Left colon (tissue), 2 donors: ENCODE measurements at regions not wholly inside any gene's neighbourhood (a gene's known extent, or its start where the extent isn't known, plus 50 kb on each side); places are given as distances from the start of the nearest gene placed in this dataset.
"Not testable (repeated sequence)": the region's sequence is repeated elsewhere in the genome, so short reads cannot be mapped to it uniquely, and the experiment has no call there.

Experiments used
- ATAC-seq: fragments of 200-7000 bp; cut with Tn5 transposase; one replicate; pipeline ENCODE4 v1.9.1; 2020; ENCODE audit warnings: mild to moderate bottlenecking, moderate library complexity
- DNase-seq, 2 donors: peaks; one replicate each; pipeline ENCODE4 v3.0.0-alpha.2; 2020
- intact Hi-C, 2 donors: fragments of 100-400 bp; cut with DNase I in 1 of 2; cut with micrococcal nuclease in 1 of 2; formaldehyde crosslinking; loops; one replicate each; pipeline versions ENCODE4 v1.11.2 to v1.14.0; 2022; cut with DNase I, micrococcal nuclease
- donor health status: DM: no; HTN: no; CAD: no.
- donor health status: DM: yes; HTN: yes; CAD: no.

DNA sequence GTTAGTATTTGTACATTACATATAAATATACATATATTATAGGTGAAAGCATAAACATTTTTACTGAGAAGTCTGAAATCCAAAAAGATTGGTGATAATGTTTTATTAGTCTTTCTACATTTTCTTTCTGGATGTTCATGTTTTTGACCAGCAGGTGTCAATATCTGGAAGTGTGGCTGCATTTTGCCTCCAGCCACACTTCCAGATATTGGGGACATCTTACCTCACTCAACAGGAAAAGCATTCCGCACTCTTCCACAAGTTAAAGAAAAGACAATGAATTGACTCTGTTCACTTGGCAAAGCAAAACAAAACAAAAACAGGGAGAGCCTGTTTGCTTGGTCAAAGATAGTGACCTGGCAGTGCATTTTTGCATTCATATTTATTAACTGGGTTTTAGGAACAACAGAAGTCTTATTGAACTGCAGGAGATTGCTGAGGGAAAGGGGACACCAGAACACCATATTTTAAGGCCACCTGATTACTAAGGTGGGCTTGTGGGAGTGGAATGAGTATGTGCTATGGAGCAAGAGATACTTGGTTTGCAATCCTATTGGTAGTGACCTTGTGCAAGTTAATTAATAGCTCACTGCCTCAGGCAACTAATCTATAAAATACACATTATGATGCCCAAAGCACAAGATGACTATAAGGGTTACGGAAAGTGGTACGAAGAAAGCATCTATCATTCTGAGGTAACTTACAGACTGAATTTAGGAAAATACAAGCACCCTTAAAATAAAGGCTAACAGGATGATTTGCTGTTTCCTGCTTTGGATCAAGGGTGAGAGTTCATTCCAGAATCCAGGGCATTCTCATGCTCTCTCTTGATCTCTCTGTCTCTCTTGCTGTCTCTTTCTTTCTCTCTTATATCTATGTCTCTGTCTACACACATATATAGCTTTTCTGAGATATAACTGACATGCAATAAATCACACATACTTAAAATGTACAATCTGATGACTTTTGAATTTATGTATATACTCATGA lies 389.9 kb upstream of the EMCN start:
- DNase-seq = no peak
- ATAC-seq = no peak
- intact Hi-C loops = no loop called here

- DNase-seq (no peak), ATAC-seq (no peak)
- intact Hi-C loops = no loop called here
These were observed 389.2 kb upstream of the EMCN start for GRCh38 chr4:100906973-100907372.

DNA sequence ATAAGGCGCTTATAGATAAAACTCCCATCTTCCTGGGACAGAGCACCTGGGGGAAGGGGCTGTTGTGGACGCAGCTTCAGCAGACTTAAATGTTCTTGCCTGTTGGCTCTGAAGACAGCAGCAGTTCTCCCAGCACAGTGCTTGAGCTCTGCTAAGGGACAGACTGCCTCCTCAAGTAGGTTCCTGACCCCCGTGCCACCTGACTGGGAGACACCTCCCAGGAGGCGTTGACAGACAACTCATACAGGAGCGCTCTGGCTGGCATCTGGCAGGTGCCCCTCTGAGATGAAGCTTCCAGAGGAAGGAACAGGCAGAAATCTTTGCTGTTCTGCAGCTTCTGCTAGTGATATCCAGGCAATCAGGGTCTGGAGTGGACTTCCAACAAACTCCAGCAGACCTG lies 383.1 kb upstream of the EMCN start:
- ATAC-seq, intact Hi-C loops, DNase-seq: not testable (repeated sequence)

- intact Hi-C loops = no loop called here
- no peak for ATAC-seq
- no peak for DNase-seq
These were observed 382.3 kb upstream of the EMCN start for GRCh38 chr4:100900134-100900533.

DNA sequence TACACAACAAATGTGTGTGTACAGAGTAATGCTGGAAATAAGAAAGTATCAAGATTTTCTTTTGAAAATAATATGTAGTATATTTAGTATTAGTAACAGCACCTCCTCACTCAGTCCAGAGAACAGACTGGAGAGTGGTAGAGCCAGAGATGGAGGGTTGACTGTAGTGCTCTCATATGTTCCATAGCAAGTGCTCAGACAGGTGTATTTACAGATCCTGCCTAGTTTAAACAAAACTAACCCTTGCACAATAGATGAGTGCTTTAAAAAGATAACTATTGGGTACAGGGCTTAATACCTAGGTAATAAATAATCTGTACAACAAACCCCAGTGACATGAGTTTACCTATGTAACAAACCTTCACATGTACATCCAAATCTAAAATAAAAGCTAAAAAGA lies 381.0 kb upstream of the EMCN start:
- ATAC-seq (no peak), DNase-seq (no peak)
- intact Hi-C loops = no loop called here

DNA sequence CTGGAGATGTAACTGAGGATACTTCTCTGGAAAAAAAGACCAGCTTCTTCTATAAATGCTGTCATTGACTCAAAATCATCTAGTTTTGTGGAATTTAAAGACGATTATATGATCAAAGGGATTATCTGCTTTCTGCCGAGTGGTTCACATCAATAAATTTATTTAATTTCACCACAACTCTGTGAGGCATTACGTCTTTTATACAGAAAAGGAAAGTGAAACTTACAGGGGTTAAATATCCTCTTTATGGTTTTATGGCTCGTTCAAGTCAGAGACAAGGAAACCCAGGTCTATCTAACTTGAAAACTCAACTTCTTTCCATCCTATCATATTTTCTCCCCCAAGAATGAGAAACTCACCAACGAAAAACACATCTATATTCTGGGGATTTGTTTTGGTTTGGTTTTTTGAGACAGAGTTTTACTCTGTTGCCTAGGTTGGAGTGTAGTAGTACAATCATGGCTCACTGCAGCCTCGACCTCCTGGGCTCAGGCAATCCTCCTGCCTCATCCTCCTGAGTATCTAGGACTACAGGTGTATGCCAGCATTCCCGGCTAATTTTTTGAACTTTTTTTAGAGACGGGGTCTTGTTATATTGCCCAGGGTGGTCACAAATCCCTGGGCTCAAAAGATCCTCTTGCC lies 377.9 kb upstream of the EMCN start:
- ATAC-seq (peak; percentile 95), DNase-seq (no peak)
- intact Hi-C loops = no loop called here

GRCh38 chr4:100894339-100894870 lies 376.6 kb upstream of the EMCN start:
- intact Hi-C loops = no loop called here
- peak; percentile 92 for ATAC-seq
- DNase-seq = no peak

GRCh38 chr4:100891808-100892207 lies 374.0 kb upstream of the EMCN start:
- intact Hi-C loops = no loop called here
- ATAC-seq (no peak), DNase-seq (no peak)

DNA sequence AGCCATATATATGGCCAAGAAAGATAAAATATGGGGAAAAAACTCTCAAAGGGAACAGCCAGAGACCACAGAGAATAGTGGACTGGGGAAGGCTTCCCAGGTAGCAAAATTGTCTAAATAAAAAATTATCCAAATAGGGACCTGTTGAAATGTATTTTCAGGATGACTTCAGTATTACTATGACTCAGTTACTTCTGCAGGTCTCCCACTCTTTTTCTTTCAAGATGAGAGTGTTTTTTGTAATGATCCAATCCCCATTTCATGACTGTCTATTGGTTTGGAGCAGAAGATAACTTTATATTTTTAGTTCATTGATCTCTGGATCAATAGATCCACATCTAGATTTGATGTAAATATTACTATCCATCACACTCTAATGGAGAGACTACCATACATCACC lies 372.1 kb upstream of the EMCN start:
- intact Hi-C loops = no loop called here
- ATAC-seq (no peak), DNase-seq (no peak)

DNA sequence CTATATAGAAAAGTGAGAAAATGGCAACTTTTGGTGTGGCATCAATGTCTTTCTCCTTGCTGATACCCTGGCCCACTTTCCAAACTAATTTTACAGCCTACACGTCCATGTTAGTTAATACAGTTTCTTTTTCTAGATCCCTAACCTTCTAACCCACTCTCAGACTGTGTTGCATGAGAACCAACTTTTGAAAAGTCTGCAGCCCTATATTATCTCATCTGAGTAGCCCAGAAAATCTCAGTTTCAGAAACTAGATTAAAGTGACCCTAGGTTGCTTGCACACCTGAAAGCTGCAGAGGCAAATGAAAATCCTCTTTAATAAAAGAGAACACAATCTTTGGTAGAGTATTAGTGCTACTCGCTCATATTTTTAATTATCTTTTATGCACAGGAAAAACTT lies 371.6 kb upstream of the EMCN start:
- DNase-seq (no peak), ATAC-seq (no peak)
- intact Hi-C loops = no loop called here

DNA sequence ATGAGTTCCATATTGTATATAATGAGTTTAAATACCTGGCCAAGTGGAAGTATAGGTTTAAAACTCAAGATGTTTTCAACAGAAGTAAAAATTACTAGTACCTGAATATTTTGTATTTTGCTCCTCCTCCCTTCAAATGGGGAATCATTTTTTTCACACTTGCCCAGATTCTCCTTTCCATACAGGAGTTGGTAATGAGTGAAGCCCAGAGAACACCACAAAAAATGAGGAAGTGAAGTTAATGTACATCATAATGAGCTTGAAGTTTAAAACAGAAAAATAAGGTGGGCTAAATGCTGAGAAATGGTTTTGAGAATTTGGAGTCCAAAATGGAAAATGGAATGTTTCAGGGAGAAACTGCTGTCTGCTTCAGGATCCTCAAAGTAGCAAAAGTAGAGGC lies 364.8 kb upstream of the EMCN start:
- no peak for ATAC-seq
- intact Hi-C loops = no loop called here
- no peak for DNase-seq

- intact Hi-C loops = no loop called here
- no peak for ATAC-seq
- DNase-seq = no peak
These were observed 363.5 kb upstream of the EMCN start for GRCh38 chr4:100881283-100881682.

GRCh38 chr4:100880011-100880410 lies 362.2 kb upstream of the EMCN start:
- intact Hi-C loops = no loop called here
- no peak for ATAC-seq
- no peak for DNase-seq

GRCh38 chr4:100879471-100879870 lies 361.6 kb upstream of the EMCN start:
- intact Hi-C loops = no loop called here
- DNase-seq (no peak), ATAC-seq (no peak)

DNA sequence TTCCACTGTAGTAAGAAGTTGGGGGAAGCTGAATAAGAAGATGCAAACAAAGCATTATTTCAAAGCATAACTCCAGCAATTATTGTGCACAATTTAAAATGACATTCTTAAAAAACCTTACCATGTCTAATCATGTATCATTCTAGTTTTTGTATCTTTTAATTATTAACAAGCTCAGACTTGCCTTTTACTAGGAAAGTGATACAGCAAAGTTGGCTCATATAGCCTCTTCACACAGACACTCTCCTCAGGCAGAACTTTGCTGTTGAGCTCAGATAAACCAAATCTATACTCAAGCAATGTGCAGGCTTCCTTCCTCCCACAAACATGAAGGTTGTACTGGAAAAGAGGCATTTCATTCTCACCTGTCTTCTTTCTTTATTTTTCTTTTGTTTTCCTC lies 358.7 kb upstream of the EMCN start:
- intact Hi-C loops = no loop called here
- no peak for ATAC-seq
- DNase-seq = no peak

GRCh38 chr4:100875296-100876068 lies 357.7 kb upstream of the EMCN start:
- no peak for DNase-seq

DNA sequence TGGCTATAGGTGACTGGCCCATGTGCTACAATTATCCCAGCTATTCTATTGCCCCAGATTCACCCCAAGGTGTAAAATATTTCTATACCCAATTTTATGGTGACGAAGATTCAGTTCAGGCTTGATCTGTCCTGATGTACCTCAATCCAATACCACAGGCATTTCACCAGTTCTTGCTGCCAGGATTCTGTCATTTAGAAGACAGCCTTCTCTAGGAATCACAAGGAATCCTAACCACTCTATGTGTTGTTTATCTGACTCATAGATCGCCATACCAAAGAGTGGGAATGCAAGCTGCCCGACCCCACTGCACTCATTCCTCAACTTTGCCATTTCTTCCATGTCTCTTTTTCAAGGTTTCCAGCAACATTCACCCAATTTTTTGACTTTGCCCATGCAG lies 355.0 kb upstream of the EMCN start:
- no peak for DNase-seq
- ATAC-seq = no peak
- intact Hi-C loops = no loop called here

More at GRCh38 chr4:100875296-100876068, 357.7 kb upstream of the EMCN start:
- ATAC-seq = no peak
- intact Hi-C loops = no loop called here

DNA sequence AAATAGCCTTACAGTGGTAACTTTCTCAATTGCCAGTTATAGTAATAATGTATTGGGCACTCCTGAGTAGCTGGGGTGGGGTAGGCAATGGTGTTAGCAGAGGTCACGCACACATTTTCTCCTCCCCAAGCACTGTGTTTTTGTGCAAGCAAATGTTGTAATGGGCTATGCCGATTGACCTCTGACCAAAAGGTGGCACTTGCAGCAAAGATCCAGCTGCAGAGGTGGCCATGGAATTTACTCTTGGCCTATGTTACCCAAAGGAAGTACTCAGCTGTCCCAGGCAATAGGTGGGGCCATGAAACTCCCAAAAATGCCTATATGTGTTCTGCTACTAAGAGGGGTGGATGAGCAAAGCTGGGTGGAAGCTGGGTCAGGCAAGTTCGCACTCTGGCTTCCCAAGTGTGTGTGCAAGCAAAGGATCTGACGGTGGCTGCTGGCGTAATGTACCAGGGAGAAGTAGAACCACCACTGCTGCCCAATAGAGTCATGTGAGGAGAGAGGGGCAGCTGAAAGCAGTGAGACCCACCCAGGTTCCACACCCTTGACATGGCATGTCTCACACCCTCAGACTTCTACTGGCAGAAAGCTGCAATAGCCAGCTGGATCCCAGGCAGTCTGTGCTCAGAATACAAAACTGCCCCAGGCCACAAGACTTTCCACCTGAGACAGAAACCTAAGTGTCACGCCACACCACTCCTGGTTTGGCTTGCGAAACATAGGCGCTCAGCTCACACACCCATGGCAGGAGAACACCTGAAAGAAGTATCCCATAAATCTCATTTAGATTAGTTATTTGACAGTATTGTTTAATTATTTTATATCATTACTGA lies 353.3 kb upstream of the EMCN start:
- no peak for ATAC-seq
- intact Hi-C loops = no loop called here
- DNase-seq = no peak

- DNase-seq (no peak), ATAC-seq (no peak)
- intact Hi-C loops = no loop called here
These were observed 351.5 kb upstream of the EMCN start for GRCh38 chr4:100869276-100869675.
